Activated T-cell treated with anti-CD3 and anti-CD28 coated beads, Interleukin-2, amount 50 U/mL, for 24 hours (primary cell): ENCODE measurements at regions not wholly inside any gene's neighbourhood (a gene's known extent, or its start where the extent isn't known, plus 50 kb on each side); places are given as distances from the start of the nearest gene placed in this dataset.

Experiments used
- DNase-seq: peaks from one replicate; pipeline ENCODE4 v3.0.0-alpha.2; 2020
- H3K27ac Mint-ChIP-seq: 2 replicates; pipeline ENCODE4 v1.8.0; 2020; ENCODE audit warnings: mild to moderate bottlenecking, mixed read lengths
- H3K27me3 Mint-ChIP-seq: 2 replicates; pipeline ENCODE4 v1.8.0; 2020; ENCODE audit warnings: mixed read lengths
- H3K36me3 Mint-ChIP-seq: 2 replicates; pipeline ENCODE4 v1.8.0; 2020; ENCODE audit warnings: low read depth, mixed read lengths
- H3K4me1 Mint-ChIP-seq: 2 replicates; pipeline ENCODE4 v1.8.0; 2020; ENCODE audit warnings: low read depth, mixed read lengths
- H3K4me3 Mint-ChIP-seq: 2 replicates; pipeline ENCODE4 v1.8.0; 2020; ENCODE audit warnings: mild to moderate bottlenecking, moderate library complexity, mixed read lengths
- H3K9me3 Mint-ChIP-seq: 2 replicates; pipeline ENCODE4 v1.8.0; 2020; ENCODE audit warnings: mixed read lengths

GRCh38 chr9:16068476-16068875 is 515.6 kb downstream of the CCDC171 start:
- H3K9me3 Mint-ChIP-seq, result peaks cover 6% of the 10 kb centered on the region
- H3K27me3 Mint-ChIP-seq, result no peaks in the 10 kb centered on the region
- H3K4me3 Mint-ChIP-seq, result no peak overlapping the region
- H3K4me1 Mint-ChIP-seq, result no peaks in the 10 kb centered on the region
- no peak for DNase-seq
- H3K27ac Mint-ChIP-seq, result no peak overlapping the region
- no peaks in the 10 kb centered on the region for H3K36me3 Mint-ChIP-seq

- Mint-ChIP-seq H3K9me3 (peaks cover 4% of the 10 kb centered on the region), H3K4me1 (no peaks in the 10 kb centered on the region), H3K27ac (no peak overlapping the region), H3K4me3 (no peak overlapping the region), H3K27me3 (no peaks in the 10 kb centered on the region), H3K36me3 (no peaks in the 10 kb centered on the region)
- no peak for DNase-seq
These were observed 516.4 kb downstream of the CCDC171 start for GRCh38 chr9:16069249-16069648.

- Mint-ChIP-seq H3K36me3 (no peaks in the 10 kb centered on the region), H3K4me3 (no peak overlapping the region), H3K4me1 (no peaks in the 10 kb centered on the region), H3K27me3 (no peaks in the 10 kb centered on the region), H3K27ac (no peak overlapping the region), H3K9me3 (peaks cover 4% of the 10 kb centered on the region)
- no peak for DNase-seq
These were observed 517.0 kb downstream of the CCDC171 start for GRCh38 chr9:16069671-16070454.

GRCh38 chr9:16070455-16071145 is 517.8 kb downstream of the CCDC171 start:
- Mint-ChIP-seq H3K4me1 (no peaks in the 10 kb centered on the region), H3K9me3 (peaks cover 4% of the 10 kb centered on the region), H3K27me3 (no peaks in the 10 kb centered on the region), H3K27ac (no peak overlapping the region), H3K4me3 (no peak overlapping the region), H3K36me3 (no peaks in the 10 kb centered on the region)
- DNase-seq, result no peak

- DNase-seq, result no peak
- Mint-ChIP-seq H3K4me3 (no peak overlapping the region), H3K27ac (no peak overlapping the region), H3K9me3 (peaks cover 4% of the 10 kb centered on the region), H3K27me3 (no peaks in the 10 kb centered on the region), H3K4me1 (no peaks in the 10 kb centered on the region), H3K36me3 (no peaks in the 10 kb centered on the region)
These were observed 518.6 kb downstream of the CCDC171 start for GRCh38 chr9:16071400-16071799.

GRCh38 chr9:16074963-16075362 is 522.1 kb downstream of the CCDC171 start:
- Mint-ChIP-seq H3K27ac (no peak overlapping the region), H3K27me3 (no peaks in the 10 kb centered on the region), H3K4me1 (no peaks in the 10 kb centered on the region), H3K36me3 (no peaks in the 10 kb centered on the region), H3K4me3 (no peak overlapping the region), H3K9me3 (no peaks in the 10 kb centered on the region)
- no peak for DNase-seq

- Mint-ChIP-seq H3K36me3 (no peaks in the 10 kb centered on the region), H3K9me3 (no peaks in the 10 kb centered on the region), H3K4me1 (no peaks in the 10 kb centered on the region), H3K27me3 (no peaks in the 10 kb centered on the region), H3K4me3 (no peak overlapping the region), H3K27ac (no peak overlapping the region)
- no peak for DNase-seq
These were observed 522.9 kb downstream of the CCDC171 start for GRCh38 chr9:16075696-16076095.

GRCh38 chr9:16076511-16076910 is 523.7 kb downstream of the CCDC171 start:
- Mint-ChIP-seq H3K36me3 (no peaks in the 10 kb centered on the region), H3K27ac (no peak overlapping the region), H3K9me3 (no peaks in the 10 kb centered on the region), H3K4me1 (no peaks in the 10 kb centered on the region), H3K27me3 (no peaks in the 10 kb centered on the region), H3K4me3 (no peak overlapping the region)
- DNase-seq, result no peak

- no peaks in the 10 kb centered on the region for H3K27me3 Mint-ChIP-seq
- no peaks in the 10 kb centered on the region for H3K4me1 Mint-ChIP-seq
- no peaks in the 10 kb centered on the region for H3K36me3 Mint-ChIP-seq
- DNase-seq, result no peak
- peaks cover 7% of the 10 kb centered on the region for H3K9me3 Mint-ChIP-seq
- H3K4me3 Mint-ChIP-seq, result no peak overlapping the region
- H3K27ac Mint-ChIP-seq, result no peak overlapping the region
These were observed 530.0 kb downstream of the CCDC171 start for GRCh38 chr9:16082796-16083195.

GRCh38 chr9:16085167-16085726 is 532.4 kb downstream of the CCDC171 start:
- Mint-ChIP-seq H3K27me3 (no peaks in the 10 kb centered on the region), H3K4me3 (no peak overlapping the region), H3K27ac (no peak overlapping the region), H3K9me3 (peaks cover 7% of the 10 kb centered on the region), H3K4me1 (no peaks in the 10 kb centered on the region), H3K36me3 (no peaks in the 10 kb centered on the region)
- DNase-seq, result no peak

- no peak for DNase-seq
- H3K9me3 Mint-ChIP-seq, result peaks cover 9% of the 10 kb centered on the region
- H3K4me3 Mint-ChIP-seq, result no peak overlapping the region
- no peaks in the 10 kb centered on the region for H3K4me1 Mint-ChIP-seq
- H3K36me3 Mint-ChIP-seq, result no peaks in the 10 kb centered on the region
- no peaks in the 10 kb centered on the region for H3K27me3 Mint-ChIP-seq
- no peak overlapping the region for H3K27ac Mint-ChIP-seq
These were observed 538.2 kb downstream of the CCDC171 start for GRCh38 chr9:16090907-16091629.

- H3K4me1 Mint-ChIP-seq, result no peaks in the 10 kb centered on the region
- H3K4me3 Mint-ChIP-seq, result no peak overlapping the region
- no peaks in the 10 kb centered on the region for H3K27me3 Mint-ChIP-seq
- no peak overlapping the region for H3K27ac Mint-ChIP-seq
- no peak for DNase-seq
- H3K9me3 Mint-ChIP-seq, result peaks cover 2% of the 10 kb centered on the region
- no peaks in the 10 kb centered on the region for H3K36me3 Mint-ChIP-seq
These were observed 539.6 kb downstream of the CCDC171 start for GRCh38 chr9:16092142-16093091.

- Mint-ChIP-seq H3K36me3 (no peaks in the 10 kb centered on the region), H3K27ac (no peak overlapping the region), H3K4me1 (no peaks in the 10 kb centered on the region), H3K27me3 (no peaks in the 10 kb centered on the region), H3K4me3 (no peak overlapping the region), H3K9me3 (no peaks in the 10 kb centered on the region)
- no peak for DNase-seq
These were observed 545.5 kb downstream of the CCDC171 start for GRCh38 chr9:16098306-16098705.
